NCI-H345 treated with DMSO at 0.1 percent for 48 hours (cell line): ENCODE measurements at regions not wholly inside any gene's neighbourhood (a gene's known extent, or its start where the extent isn't known, plus 50 kb on each side); places are given as distances from the start of the nearest gene placed in this dataset.
"Not testable (repeated sequence)": the region's sequence is repeated elsewhere in the genome, so short reads cannot be mapped to it uniquely, and the experiment has no call there.

ENCODE experiments used
- DNase-seq: peaks from one replicate; lab custom pipeline; 2025; ENCODE audit not compliant: unreplicated experiment; lab: John Stamatoyannopoulos, UW

DNA sequence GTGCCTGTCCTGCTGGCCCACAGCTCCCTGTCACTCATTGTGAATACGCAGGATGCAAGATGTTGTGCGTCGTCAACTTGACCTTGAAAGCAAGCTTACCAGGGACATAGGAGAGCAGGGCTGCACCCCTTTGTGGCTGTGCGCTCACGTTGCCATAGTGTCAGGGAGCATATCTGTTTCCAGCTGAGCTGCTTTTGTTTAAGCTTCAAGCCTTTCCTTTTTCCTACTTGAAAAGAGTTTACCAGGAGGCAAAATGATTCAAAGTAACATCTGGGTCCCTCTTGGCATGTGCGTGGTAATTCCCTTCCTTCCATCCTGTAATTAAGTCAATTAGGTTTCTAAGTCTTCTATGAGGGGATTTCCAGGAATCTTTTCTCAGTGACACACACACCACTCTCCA lies 537.1 kb downstream of the AJAP1 start:
- DNase-seq, result peak; percentile 44

DNA sequence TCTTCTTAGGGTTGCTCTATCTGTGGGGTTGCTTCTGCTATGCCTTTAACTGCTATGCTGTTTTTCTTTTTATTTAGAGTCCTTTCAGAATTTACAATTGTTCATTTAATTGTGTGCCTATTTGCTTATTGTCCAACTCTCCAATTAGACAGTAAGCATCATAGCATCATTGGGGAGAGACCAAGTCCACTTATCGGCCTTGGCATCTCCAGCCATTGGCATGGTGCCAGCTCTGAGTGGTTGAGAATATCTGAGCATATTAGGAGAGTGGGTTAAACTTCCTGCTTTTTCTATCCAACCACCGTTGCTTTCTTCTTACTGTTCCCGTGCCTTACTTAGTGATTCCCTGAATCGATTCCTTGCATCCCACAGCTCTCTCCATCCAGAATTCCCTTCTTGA lies 535.0 kb downstream of the AJAP1 start:
- DNase-seq, result no peak

DNA sequence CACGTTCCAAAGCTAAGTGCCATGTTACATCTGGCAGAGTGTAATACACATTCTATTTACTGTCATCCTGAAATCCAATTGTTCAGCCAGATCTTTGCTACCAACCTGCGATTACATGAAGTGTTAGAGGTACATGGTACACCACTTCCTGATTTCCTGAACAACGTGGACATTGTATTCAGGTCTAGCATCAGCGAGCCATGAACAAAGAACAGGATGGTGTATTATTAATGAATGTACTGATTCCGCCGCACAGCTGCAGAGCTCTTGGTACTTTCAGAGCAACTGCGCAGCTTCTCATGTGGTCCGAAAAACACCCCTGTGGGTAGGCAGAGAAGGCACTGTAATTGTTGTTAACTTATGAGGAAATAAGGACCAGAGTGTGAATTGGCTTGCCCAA lies 511.4 kb downstream of the AJAP1 start:
- DNase-seq, result no peak

DNA sequence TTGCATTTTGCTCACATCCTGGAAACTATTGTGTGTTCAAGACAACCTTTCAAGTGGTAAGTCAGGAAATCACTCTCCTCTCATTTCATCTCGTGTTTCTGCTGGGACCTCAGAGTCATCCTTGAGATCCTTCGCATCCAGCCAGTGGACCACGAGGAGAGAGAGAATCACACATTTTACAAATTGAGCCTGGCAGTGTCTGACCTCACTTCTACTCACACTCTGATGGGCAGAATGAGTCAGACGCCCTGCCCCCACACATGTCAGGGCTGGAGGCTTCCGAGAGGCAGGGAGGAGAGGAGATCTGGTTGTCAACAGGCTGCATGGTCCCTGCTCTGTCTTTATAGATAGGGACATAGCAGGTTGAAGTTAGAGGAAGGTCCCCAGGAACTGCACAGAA lies 509.7 kb downstream of the AJAP1 start:
- no peak for DNase-seq

DNA sequence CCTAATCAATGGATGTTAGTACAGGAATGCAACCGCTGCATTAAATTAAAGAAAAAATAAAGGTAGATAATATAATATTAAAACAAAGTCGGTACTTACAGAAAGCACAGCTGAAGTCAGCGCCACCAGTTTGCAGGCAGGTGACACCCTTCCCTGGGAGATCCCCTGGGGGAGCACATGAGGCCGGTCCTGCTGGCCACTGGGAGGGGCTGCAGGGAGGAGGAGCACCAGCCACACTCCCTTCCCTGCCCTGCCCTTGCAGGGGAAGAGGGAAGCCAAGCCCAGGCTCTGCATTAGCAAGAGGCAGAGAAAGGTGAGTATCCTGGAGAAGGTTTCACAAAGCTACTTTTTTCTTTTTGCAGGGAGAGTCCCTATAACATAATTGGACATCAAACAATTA lies 507.0 kb downstream of the AJAP1 start:
- peak; percentile 30 for DNase-seq

DNA sequence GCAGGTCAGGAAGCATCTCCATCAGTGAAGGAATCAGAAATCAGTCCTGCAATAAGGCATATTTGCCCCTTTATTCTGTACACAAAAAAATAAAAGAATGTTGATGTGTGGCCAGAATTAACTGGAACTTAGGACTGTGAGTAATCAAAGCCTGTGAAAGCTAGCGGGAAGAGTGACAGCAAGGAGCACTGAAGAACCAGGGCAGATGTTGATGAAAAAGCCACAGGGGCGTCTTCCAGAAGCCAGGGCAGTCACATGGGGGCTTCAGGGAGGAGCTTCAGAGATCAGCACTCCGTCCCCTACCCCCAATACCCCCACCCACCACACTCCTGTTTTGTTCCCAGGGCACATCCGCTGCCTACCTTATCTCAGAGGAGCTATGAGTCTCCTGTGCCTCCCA lies 502.8 kb downstream of the AJAP1 start:
- peak; percentile 67 for DNase-seq

DNA sequence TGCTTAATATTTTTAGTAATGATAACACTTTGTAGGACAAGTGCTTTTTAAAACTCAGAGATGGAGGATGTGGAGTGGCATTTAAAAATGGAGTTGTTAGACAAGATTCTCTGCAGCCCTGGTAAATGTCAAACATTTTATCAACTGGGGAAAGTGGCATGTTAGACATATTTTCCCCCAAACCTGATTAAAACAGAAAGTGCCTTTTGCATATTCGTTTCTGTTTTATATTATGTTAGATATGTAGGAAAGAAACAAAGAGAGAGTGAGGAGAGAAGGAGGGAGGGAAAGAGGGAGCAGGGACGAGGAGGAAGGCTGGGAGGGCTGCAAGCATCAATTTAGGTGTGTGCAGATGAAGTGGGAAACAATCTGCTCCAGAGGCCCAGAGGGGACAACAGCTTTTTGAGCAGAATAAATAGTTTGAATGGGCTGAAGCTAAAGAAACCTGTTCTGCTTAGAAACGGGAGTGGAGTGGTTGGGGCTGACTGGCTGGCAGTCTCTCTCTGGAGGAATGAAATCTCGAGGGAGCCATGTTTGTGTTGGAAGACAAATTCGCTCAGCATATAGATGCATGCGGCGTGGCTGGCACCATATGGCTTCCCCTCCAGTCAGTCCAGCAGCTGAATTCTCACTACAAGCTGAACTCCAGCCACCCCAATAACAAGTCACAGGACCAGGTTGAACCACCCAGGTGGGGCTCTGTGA lies 502.2 kb downstream of the AJAP1 start:
- peak; percentile 32 for DNase-seq

DNA sequence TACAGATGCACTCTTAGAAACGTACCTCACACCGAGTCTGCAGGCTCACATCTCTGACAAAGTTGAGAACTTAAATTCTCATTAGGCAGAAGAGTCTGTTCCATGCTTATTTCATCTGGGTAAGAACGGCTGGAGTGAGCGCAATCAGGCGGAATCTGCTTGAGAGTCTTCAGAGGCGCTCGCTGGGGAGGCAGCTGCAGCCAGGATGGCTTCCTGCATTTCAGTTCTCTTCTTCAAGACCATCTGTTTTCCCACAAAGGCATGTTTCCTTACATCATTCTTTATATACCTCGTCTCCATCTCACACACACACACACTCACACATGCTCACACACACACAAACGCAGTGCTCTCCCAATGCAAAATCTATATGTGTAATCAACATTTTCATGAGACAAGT lies 497.1 kb downstream of the AJAP1 start:
- no peak for DNase-seq

DNA sequence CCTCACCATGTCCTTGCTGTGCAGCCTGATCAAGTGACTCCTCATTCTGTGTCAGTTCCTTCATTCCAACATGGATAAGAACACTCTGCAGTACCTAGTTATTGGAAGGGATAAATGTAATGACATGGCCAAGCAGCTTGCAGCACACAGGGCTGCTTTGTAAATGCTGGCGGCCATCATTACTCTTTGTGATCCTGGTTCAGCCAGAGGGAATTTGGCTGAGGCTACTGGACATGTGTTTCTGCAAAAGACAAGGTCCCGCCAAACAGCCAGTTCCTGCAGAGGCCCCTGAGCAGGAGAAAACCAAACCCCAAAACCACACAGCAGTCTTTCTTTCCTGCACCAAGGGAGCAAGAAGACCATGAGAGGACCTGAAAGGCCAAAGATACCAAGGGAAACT lies 495.8 kb downstream of the AJAP1 start:
- DNase-seq, result no peak

DNA sequence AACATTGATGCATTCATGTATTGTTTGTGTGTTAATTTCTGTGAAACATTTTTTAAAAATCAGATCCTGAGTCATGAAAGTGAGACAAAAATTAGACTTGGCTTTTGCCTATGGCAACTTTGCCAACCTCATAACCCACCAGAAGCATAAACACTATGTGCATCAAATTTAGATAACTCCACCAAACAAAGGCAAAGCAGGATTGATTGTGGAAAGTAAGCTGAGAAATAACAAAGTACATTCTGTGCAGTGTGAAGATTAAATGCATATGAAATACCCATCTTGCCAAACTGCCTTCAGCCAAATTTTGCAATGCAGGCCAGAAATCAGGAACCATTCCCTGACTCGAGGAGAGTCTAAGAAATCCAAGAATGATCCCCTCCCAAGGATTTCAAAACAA lies 493.4 kb downstream of the AJAP1 start:
- DNase-seq, result no peak

DNA sequence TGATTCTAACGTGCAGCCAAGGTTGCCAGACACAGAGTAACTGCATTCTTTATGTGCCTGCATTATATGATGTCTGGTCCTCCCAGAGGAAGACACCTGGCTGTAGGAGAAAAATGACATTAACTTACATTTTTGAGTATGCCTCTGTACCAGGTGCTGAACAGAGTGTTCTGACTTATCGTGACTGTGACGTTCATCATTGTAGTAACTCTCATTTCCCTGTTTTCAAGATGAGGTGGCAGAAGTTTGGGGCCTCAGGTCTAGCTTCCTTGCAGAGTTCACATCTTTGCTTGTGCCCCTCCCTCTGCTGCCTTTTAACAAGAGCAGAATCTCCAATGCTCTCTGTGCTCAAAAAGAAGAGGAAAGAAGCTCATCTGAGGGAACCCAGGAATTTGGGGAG lies 488.0 kb downstream of the AJAP1 start:
- DNase-seq, result no peak

DNA sequence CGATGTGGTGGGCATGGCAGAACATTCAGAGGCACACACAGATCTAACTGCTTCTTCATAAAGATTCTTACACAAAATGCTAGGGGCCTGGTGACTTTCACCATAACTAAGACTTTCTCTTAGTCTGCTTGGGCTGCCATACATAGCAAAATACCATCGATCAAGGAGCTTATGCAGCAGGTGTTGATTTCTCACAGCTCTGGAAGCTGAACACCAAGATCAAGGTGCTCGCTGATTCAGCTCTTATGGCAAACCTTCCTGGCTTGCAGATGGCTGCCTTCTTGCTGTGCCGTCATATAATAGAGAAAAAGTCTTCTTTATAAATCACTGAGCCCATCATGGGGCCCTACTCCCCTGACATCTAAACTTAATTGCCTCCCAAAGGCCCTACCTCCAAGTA lies 487.3 kb downstream of the AJAP1 start:
- DNase-seq, result no peak

DNA sequence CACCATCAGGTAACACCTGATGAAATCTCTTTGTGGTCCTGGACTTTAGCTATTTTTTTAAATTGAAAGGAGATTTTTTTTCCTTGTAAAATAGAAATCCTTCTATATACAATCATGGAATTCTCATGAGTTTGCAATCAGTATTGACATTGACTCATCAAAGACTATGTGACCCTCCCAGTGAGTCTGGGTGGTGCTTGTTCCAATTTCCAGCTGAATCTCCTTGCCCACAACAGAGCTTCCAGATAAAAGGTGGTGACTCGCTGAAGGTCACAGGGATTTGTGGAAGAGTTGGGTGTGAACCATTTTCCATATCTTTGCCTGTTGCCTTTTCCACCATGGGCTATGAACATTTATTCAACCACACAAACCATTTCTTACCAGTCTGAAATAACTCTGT lies 486.6 kb downstream of the AJAP1 start:
- DNase-seq, result no peak

DNA sequence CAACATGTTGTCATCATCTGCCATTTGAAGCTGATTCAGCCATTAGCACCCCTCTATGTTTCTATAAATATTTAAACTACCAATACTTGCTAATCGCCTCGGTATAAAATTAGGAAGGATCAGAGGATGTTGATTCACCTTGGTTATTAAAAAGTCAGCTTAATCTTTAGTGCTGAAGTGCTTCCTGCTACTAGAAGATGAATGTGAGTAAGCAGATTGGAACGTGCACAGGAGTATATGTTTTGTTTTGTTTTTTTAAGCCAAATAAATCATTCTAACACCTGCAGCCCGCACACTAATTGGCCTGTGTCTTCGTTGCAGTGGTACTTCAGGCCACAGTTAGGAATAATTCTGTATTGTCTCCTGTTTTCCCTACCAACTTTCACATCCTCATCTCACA lies 485.7 kb downstream of the AJAP1 start:
- no peak for DNase-seq

DNA sequence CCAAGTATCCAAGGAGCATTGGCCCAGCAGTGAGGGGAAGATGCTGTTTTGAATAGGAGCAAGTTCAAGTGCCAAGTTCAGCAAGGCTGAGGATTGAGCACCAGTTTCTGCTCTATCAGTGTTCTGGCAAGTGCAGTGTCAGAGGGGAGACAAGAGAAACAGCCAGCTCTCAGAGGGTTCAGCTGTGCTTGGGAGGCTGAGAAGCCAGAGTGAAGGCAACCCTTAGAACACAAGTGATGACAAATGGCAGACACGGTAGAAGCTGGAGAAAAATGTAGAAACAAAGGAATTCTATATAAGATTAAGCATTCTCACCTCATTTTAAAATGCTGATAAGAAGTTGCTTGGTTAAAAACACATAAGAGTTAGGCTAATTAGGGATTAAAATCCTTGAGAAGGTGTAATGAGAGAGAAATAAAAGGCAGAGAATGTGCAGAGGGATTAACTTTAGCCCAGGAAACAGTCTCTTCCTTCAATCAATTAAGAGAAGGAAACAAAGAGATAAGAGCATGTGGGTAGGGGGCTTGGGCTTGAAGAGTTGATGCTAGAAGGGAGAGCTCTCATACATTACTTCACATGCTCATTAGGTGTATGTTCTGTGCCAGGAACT lies 475.4 kb downstream of the AJAP1 start:
- DNase-seq, result no peak

DNA sequence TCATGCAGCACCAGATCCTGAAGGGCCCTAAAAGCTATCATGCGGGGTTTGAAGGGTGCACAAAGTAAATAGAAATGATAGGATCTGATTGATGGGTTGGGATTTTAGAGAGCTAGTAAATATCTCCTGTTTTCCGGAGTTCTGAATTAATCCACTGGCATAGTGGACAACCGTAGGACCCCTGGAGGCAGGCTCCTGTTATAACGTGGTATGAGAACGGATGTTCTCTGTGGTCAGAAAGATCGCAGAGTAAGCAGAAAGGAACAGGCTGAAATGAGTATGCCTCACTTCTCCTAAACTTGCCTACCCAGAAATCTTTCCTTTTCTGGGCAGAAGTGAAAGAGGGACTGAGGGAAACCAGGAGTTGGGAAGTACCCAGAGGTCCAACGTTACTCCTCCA lies 470.8 kb downstream of the AJAP1 start:
- DNase-seq, result no peak

DNA sequence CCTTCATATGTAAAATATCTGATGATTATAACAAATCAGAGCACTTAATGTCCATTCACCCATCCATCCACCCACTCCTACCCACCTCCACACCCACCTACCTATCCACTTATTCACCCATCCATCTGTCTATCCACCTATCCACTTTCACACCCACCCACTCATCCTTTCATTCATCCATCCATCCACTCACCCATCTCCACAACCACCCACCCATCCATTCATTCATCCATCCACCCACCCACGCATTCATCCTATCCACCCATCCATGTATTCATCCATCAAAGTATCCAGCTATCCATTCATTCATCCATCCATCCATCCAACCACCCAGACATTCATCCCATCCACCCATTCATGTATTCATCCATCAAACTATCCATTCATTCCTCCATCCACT lies 466.1 kb downstream of the AJAP1 start:
- DNase-seq, result no peak

DNA sequence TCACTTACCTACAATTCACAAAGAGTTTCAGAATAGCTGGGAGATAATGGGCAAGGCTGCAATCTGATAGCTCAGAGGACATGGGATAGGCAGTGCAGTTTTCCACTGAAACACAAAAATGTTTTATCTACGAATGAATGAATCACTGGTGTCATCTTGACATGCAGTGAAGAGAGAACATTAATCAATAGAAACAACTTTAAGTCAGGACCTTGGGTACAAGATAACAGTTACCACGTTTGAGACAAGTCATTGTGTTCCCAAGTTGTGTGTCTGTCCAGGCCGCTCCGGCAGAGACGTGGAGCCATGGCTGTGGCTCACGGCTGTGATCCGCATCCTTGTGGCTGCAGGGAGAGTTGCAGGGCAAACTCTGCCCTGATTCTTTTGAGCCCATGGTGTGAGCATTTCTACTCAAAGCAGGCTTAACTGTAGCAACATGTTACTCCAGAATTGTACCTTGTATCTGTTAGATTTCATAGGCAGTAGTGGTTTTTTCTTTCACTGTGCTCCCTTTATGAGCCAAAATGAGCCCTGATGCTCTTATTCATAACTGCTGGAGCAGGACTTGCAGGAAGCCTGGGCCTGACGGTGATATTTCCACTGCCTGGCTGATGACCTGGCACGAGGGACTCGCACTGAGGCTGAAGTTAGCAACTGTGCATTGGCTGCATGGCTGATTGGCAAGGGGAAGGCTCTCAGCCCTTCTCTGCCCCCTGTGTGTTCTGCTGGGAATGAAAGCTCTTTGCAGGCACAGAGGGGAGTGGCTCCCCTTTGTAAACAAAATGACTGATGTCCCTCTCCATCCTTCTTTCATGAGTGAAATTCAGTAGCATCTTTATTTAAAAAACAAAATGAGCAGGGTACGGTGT lies 465.2 kb downstream of the AJAP1 start:
- DNase-seq, result no peak

DNA sequence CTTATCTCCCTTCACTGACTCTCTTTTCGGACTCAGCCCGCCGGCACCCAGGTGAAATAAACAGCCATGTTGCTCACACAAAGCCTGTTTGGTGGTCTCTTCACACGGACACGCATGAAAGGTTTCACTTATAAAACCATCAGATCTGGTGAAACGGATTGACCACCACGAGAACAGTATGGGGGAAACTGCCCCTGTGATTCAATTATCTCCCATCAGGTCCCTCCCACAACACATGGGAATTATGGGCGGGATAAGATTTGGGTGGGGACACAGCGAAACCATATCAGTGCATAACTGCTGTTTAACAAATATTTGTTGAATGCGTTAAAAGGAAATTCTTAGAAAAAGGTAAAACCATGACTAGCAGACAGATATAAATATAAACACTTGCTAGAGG lies 464.4 kb downstream of the AJAP1 start:
- not testable (repeated sequence) for DNase-seq

DNA sequence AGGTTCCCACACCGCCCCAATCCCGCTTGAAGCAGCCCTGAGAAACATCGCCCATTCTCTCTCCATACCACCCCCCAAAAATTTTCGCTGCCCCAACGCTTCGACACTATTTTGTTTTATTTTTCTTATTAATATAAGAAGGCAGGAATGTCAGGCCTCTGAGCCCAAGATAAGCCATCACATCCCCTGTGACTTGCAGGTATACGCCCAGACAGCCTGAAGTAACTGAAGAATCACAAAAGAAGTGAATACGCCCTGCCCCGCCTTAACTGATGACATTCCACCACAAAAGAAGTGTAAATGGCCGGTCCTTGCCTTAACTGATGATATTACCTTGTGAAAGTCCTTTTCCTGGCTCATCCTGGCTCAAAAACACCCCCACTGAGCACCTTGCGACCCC lies 463.9 kb downstream of the AJAP1 start:
- DNase-seq, result not testable (repeated sequence)

DNA sequence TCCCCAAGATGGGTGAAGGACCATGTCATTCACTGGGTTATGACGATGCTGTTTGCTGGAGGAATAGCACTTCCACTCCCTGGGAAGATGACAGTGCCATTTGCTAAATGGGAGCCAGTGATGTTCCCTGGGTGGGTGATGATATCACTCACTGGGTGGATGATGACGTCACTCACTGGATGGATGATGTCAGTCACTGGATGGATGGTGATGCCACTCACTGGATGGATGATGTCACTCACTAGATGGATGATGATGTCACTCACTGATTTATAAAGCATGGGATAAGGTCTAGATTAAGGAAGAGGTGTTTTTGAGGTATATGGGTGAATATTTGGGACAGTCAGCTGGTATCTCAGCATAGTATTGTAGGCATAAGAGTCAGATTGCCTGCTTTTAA lies 457.2 kb downstream of the AJAP1 start:
- no peak for DNase-seq

DNA sequence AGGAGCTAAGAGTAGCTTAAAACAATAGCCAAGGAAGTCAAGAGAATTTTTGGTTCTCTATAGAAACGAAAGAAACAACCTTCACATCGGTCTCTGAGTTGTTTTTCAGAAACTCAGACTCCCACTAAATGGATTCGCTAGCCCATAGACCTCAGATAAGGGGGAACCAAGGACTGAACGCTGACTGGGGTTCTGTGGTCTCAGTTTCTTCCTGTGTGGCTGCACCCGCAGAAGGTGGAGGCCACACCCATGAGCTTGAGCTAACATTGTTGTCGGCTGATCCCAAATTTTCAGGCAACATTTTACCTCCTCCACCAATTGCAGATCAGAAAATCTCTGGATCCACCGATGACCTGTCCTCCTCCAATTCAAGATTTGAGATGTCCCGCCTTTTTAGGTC lies 456.1 kb downstream of the AJAP1 start:
- no peak for DNase-seq
